K562 (cell line): ENCODE measurements at regions not wholly inside any gene's neighbourhood (a gene's known extent, or its start where the extent isn't known, plus 50 kb on each side); places are given as distances from the start of the nearest gene placed in this dataset.

Source experiments
- ATAC-seq: fragments of 200-7000 bp; cut with Tn5 transposase; 3 replicates; pipeline ENCODE4 v1.9.1; 2020; ENCODE audit warnings: moderate library complexity
- BruUV-seq: library from RNA; stranded (reverse); fragments of 400-500 nt; replicated peaks from 2 replicates; lab custom pipeline; 2021; lab: Mats Ljungman, UMichigan
- CTCF ChIA-PET: fragments of 300-600 bp; formaldehyde crosslinking; extraction: SDS; loops from one replicate; lab custom pipeline; 2021; ENCODE audit warnings: low intra/inter-chr PET ratio; lab: Yijun Ruan, JAX
- POLR2A ChIA-PET: fragments of 300-600, 350-650 bp; sonication (Branson Sonifier 250); formaldehyde crosslinking; extraction: SDS; loops from one replicate; lab custom pipeline; 2021; ENCODE audit warnings: antibody characterized with exemption, inconsistent platforms; lab: Yijun Ruan, JAX
- DNase-seq, 4 experiments: peaks; one replicate each; pipeline versions ENCODE4 v3.0.0 to v3.0.0-alpha.2; 2011 to 2018; ENCODE audit warnings: low spot score in 3 of 4, mixed read lengths in 3 of 4; ENCODE audit errors: extremely low read depth in 1 of 4
- FAIRE-seq: peaks from 2 replicates; lab custom pipeline; 2011; peaks lifted over from hg19 to GRCh38; lab: Jason Lieb, UNC
- H2AFZ ChIP-seq: 2 replicates; pipeline ENCODE4 v1.6.0; 2011; ENCODE audit warnings: low read depth, low read length, control low read depth, inconsistent platforms
- H3K27ac ChIP-seq: fragments of 200-600 bp; 3 replicates; pipeline ENCODE4 v1.8.0; 2011; ENCODE audit warnings: low read depth, mild to moderate bottlenecking, control low read depth, inconsistent platforms, low read length, moderate library complexity, mixed read lengths; ENCODE audit errors: extremely low read depth
- H3K27me3 ChIP-seq, 2 experiments: fragments of 300-600 bp in 1 of 2; 2 replicates in 1 of 2; 3 replicates in 1 of 2; pipeline versions ENCODE4 v1.6.0 to v1.8.0; 2011; ENCODE audit warnings: inconsistent platforms in 2 of 2, low read length in 2 of 2, mild to moderate bottlenecking in 1 of 2, mixed read lengths in 1 of 2, moderate library complexity in 1 of 2; ENCODE audit not compliant: control insufficient read depth in 2 of 2, insufficient read depth in 2 of 2
- H3K36me3 ChIP-seq: fragments of 300-600 bp; 3 replicates; pipeline ENCODE4 v1.8.0; 2011; ENCODE audit warnings: mild to moderate bottlenecking, low read length, inconsistent platforms; ENCODE audit not compliant: control insufficient read depth, insufficient read depth
- H3K4me1 ChIP-seq, 2 experiments: fragments of 200-600 bp in 1 of 2; replicated peaks in 1 of 2; 2 replicates in 1 of 2; 3 replicates in 1 of 2; pipeline versions ENCODE4 v1.5.1 to v1.8.0; 2011; ENCODE audit warnings: inconsistent platforms in 2 of 2, low read length in 2 of 2, mild to moderate bottlenecking in 1 of 2, mixed read lengths in 1 of 2, moderate library complexity in 1 of 2; ENCODE audit not compliant: control insufficient read depth in 2 of 2, insufficient read depth in 2 of 2
- H3K4me2 ChIP-seq: 2 replicates; pipeline ENCODE4 v1.6.1; 2011; ENCODE audit warnings: low read length, control low read depth, inconsistent platforms, mixed read lengths; ENCODE audit not compliant: insufficient read depth
- H3K4me3 ChIP-seq: fragments of 200-600 bp; sonication (generic), shearing (Covaris generic); 2 replicates; pipeline ENCODE4 v1.5.1; 2016; ENCODE audit warnings: control low read depth, inconsistent platforms
- H3K79me2 ChIP-seq: fragments of 200-600 bp; 3 replicates; pipeline ENCODE4 v1.8.0; 2011; ENCODE audit warnings: low read length, inconsistent platforms; ENCODE audit not compliant: control insufficient read depth, insufficient read depth
- H3K9ac ChIP-seq, 2 experiments: 2 replicates each; pipeline versions ENCODE4 v1.6.0 to v1.6.1; 2011; ENCODE audit warnings: low read depth in 2 of 2, low read length in 2 of 2, control low read depth in 1 of 2, inconsistent platforms in 1 of 2, mild to moderate bottlenecking in 1 of 2, mixed read lengths in 1 of 2; ENCODE audit not compliant: insufficient read depth in 1 of 2
- H3K9me1 ChIP-seq: one replicate; pipeline ENCODE4 v1.6.0; 2011; ENCODE audit warnings: inconsistent platforms, mild to moderate bottlenecking, low read length, moderate library complexity; ENCODE audit not compliant: control insufficient read depth, insufficient read depth
- H3K9me3 ChIP-seq: replicated peaks from 2 replicates; pipeline ENCODE4 v1.5.1; 2011; ENCODE audit warnings: low read depth, low read length, inconsistent platforms; ENCODE audit not compliant: control insufficient read depth, insufficient read depth
- H4K20me1 ChIP-seq: replicated peaks from 2 replicates; pipeline ENCODE4 v1.6.1; 2011; ENCODE audit warnings: low read length, inconsistent platforms, mixed read lengths; ENCODE audit not compliant: control insufficient read depth, insufficient read depth
- BMI1 ChIP-seq: fragments of 150-350 bp; IDR thresholded peaks from 2 replicates; pipeline ENCODE4 v1.6.1; 2014; ENCODE audit warnings: low read length
- MAFF ChIP-seq: IDR thresholded peaks from 2 replicates; pipeline ENCODE4 v1.6.1; 2012; ENCODE audit warnings: low read length, improper control_type of control experiment
- MTA3 ChIP-seq: fragments of 450-650 bp; formaldehyde crosslinking; IDR thresholded peaks from 2 replicates; pipeline ENCODE4 v1.6.1; 2017; ENCODE audit warnings: mild to moderate bottlenecking, borderline replicate concordance
- POU5F1 ChIP-seq: fragments of 150-350 bp; IDR thresholded peaks from 2 replicates; pipeline ENCODE4 v1.6.1; 2014; ENCODE audit warnings: borderline replicate concordance, low read length, low read depth, mild to moderate bottlenecking; ENCODE audit not compliant: partially characterized antibody
- SIN3B ChIP-seq: fragments of 450-650 bp; IDR thresholded peaks from 2 replicates; pipeline ENCODE4 v1.6.1; 2017; ENCODE audit warnings: low read depth, mild to moderate bottlenecking, moderate library complexity
- SPI1 ChIP-seq: IDR thresholded peaks from 2 replicates; pipeline ENCODE4 v1.6.1; 2011; ENCODE audit warnings: low read depth, low read length, control low read depth, borderline replicate concordance
- ZKSCAN3 ChIP-seq: fragments of 250-450 bp; sonication (Bioruptor Pico); IDR thresholded peaks from 2 replicates; pipeline ENCODE4 v1.4.0; 2020
- ZNF79 ChIP-seq: fragments of 250-450 bp; sonication (Bioruptor Pico); IDR thresholded peaks from 2 replicates; pipeline ENCODE4 v1.4.0; 2020; ENCODE audit warnings: low read depth, mild to moderate bottlenecking, moderate library complexity
- ZSCAN32 ChIP-seq: fragments of 450-650 bp; formaldehyde crosslinking; IDR thresholded peaks from 2 replicates; pipeline ENCODE4 v1.4.0; 2020; ENCODE audit warnings: mild to moderate bottlenecking, moderate library complexity
- WGBS: fragments of 100-300 bp; shearing (Covaris generic); methylation state at CpG from one replicate; pipeline ENCODE4 v1.1.6; 2016; ENCODE audit warnings: low coverage, mixed read lengths; ENCODE audit not compliant: insufficient coverage; ENCODE audit errors: missing lambda C conversion rate; 5-methylcytosine and 5-hydroxymethylcytosine counted together
- in situ Hi-C: fragments of 300-500 bp; cut with MboI; formaldehyde crosslinking; loops from 4 replicates; pipeline ENCODE4 v1.15.0; 2018; ENCODE audit warnings: inconsistent platforms, mixed read lengths
- intact Hi-C: fragments of 100-400 bp; cut with micrococcal nuclease; formaldehyde crosslinking; loops from 2 replicates; pipeline ENCODE4 v1.14.2; 2022
- TF ChIP-seq, protein P1 (sequence below): fragments of 450-650 bp; IDR thresholded peaks from 2 replicates; pipeline ENCODE4 v1.6.1; 2017; ENCODE audit warnings: mild to moderate bottlenecking, moderate library complexity
- TF ChIP-seq, protein P2 (sequence below): sonication (generic); formaldehyde crosslinking; IDR thresholded peaks from 2 replicates; pipeline ENCODE4 v1.8.1; 2023; ENCODE audit warnings: mild to moderate bottlenecking, missing genetic modification reagents
- TF ChIP-seq, protein P3 (sequence below): fragments of 450-650 bp; formaldehyde crosslinking; IDR thresholded peaks from 2 replicates; pipeline ENCODE4 v1.4.0; 2020; ENCODE audit warnings: mild to moderate bottlenecking
- TF ChIP-seq, protein P4 (sequence below): sonication (generic); IDR thresholded peaks from 2 replicates; pipeline ENCODE4 v1.6.1; 2016
- TF ChIP-seq, protein P5 (sequence below): fragments of 450-650 bp; formaldehyde crosslinking; IDR thresholded peaks from 2 replicates; pipeline ENCODE4 v1.4.0; 2020; ENCODE audit warnings: mild to moderate bottlenecking, moderate library complexity

DNA sequence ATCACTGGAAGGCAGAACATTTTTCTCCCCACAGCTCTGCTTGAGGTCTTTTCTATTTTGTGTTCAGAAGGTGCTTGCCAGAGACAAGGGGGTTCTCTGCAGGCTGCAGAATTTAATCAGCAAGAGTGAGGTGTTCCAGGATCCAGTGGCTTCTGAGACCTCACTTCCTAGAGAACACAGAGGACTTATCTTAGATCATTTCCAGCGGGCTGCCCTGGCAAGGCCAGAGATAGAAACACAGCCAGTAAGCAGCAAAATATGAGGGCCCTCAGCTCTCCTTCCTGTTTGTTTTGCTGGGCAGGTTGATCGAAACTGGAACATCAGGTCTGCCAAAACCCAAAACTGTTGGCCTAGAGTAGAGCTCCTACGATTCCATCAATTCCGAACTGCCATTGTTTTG, 187.3 kb downstream of the DIRAS2 start:
- no peak for FAIRE-seq
- CTCF ChIA-PET: no interaction called here
- TF ChIP-seq SPI1: no peak
- no peak for TF ChIP-seq MAFF
- no peak for TF ChIP-seq ZSCAN32
- TF ChIP-seq, protein P1, sequence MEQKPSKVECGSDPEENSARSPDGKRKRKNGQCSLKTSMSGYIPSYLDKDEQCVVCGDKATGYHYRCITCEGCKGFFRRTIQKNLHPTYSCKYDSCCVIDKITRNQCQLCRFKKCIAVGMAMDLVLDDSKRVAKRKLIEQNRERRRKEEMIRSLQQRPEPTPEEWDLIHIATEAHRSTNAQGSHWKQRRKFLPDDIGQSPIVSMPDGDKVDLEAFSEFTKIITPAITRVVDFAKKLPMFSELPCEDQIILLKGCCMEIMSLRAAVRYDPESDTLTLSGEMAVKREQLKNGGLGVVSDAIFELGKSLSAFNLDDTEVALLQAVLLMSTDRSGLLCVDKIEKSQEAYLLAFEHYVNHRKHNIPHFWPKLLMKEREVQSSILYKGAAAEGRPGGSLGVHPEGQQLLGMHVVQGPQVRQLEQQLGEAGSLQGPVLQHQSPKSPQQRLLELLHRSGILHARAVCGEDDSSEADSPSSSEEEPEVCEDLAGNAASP: no peak
- no peak for TF ChIP-seq POU5F1
- TF ChIP-seq, protein P2, sequence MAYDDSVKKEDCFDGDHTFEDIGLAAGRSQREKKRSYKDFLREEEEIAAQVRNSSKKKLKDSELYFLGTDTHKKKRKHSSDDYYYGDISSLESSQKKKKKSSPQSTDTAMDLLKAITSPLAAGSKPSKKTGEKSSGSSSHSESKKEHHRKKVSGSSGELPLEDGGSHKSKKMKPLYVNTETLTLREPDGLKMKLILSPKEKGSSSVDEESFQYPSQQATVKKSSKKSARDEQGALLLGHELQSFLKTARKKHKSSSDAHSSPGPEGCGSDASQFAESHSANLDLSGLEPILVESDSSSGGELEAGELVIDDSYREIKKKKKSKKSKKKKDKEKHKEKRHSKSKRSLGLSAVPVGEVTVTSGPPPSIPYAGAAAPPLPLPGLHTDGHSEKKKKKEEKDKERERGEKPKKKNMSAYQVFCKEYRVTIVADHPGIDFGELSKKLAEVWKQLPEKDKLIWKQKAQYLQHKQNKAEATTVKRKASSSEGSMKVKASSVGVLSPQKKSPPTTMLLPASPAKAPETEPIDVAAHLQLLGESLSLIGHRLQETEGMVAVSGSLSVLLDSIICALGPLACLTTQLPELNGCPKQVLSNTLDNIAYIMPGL (CRISPR knock-in tag): no peak
- TF ChIP-seq, protein P3, sequence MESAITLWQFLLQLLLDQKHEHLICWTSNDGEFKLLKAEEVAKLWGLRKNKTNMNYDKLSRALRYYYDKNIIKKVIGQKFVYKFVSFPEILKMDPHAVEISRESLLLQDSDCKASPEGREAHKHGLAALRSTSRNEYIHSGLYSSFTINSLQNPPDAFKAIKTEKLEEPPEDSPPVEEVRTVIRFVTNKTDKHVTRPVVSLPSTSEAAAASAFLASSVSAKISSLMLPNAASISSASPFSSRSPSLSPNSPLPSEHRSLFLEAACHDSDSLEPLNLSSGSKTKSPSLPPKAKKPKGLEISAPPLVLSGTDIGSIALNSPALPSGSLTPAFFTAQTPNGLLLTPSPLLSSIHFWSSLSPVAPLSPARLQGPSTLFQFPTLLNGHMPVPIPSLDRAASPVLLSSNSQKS: no peak
- no peak for TF ChIP-seq MTA3
- no peak for TF ChIP-seq ZNF79 (CRISPR knock-in tag)
- no peak for TF ChIP-seq ZKSCAN3 (CRISPR knock-in tag)
- TF ChIP-seq, protein P4, sequence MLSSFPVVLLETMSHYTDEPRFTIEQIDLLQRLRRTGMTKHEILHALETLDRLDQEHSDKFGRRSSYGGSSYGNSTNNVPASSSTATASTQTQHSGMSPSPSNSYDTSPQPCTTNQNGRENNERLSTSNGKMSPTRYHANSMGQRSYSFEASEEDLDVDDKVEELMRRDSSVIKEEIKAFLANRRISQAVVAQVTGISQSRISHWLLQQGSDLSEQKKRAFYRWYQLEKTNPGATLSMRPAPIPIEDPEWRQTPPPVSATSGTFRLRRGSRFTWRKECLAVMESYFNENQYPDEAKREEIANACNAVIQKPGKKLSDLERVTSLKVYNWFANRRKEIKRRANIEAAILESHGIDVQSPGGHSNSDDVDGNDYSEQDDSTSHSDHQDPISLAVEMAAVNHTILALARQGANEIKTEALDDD: no peak
- no peak for TF ChIP-seq BMI1
- TF ChIP-seq SIN3B: no peak
- TF ChIP-seq, protein P5, sequence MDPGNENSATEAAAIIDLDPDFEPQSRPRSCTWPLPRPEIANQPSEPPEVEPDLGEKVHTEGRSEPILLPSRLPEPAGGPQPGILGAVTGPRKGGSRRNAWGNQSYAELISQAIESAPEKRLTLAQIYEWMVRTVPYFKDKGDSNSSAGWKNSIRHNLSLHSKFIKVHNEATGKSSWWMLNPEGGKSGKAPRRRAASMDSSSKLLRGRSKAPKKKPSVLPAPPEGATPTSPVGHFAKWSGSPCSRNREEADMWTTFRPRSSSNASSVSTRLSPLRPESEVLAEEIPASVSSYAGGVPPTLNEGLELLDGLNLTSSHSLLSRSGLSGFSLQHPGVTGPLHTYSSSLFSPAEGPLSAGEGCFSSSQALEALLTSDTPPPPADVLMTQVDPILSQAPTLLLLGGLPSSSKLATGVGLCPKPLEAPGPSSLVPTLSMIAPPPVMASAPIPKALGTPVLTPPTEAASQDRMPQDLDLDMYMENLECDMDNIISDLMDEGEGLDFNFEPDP (CRISPR knock-in tag): no peak

More for the DNA sequence above, 187.3 kb downstream of the DIRAS2 start:
- H4K20me1 ChIP-seq: no peaks in the 10 kb centered on the region
- 0% methylated on average over 4 of the region's 4 CpGs for WGBS
- H3K9me1 ChIP-seq: no peaks in the 10 kb centered on the region
- H3K4me2 ChIP-seq: no peak overlapping the region
- DNase-seq (no peak), ATAC-seq (no peak)
- H3K9me3 ChIP-seq: no peaks in the 10 kb centered on the region
- H3K27ac ChIP-seq: no peak overlapping the region
- intact Hi-C loops (no loop called here), in situ Hi-C loops (no loop called here)
- no peaks in the 10 kb centered on the region for H3K36me3 ChIP-seq
- no peak overlapping the region for H2AFZ ChIP-seq
- no peaks in the 10 kb centered on the region for H3K4me1 ChIP-seq
- POLR2A ChIA-PET: no interaction called here
- no TSS peak for BruUV-seq
- H3K79me2 ChIP-seq: no peaks in the 10 kb centered on the region
- H3K9ac ChIP-seq: no peak overlapping the region
- no peak overlapping the region for H3K4me3 ChIP-seq
- H3K27me3 ChIP-seq: no peaks in the 10 kb centered on the region
